Activated naive CD8-positive, alpha-beta T cell treated with anti-CD3 and anti-CD28 coated beads, Interleukin-2, amount 10 ng/mL, durations not matched to agents 7 days and 5 days (primary cell): ENCODE measurements at regions not wholly inside any gene's neighbourhood (a gene's known extent, or its start where the extent isn't known, plus 50 kb on each side); places are given as distances from the start of the nearest gene placed in this dataset.
"Not testable (repeated sequence)": the region's sequence is repeated elsewhere in the genome, so short reads cannot be mapped to it uniquely, and the experiment has no call there.

Experiments used
- ATAC-seq: fragments of 150-1000 bp; cut with Tn5 transposase; one replicate; pipeline ENCODE4 v1.10.0; 2021; ENCODE audit warnings: low read depth, moderate library complexity
- POLR2A ChIA-PET: fragments of 350-600 bp; sonication (Branson Sonifier 250); formaldehyde crosslinking; loops from one replicate; lab custom pipeline; 2021; ENCODE audit warnings: antibody characterized with exemption; lab: Charles Lee
- DNase-seq: peaks from one replicate; pipeline ENCODE4 v3.0.0; 2021
- H3K27ac Mint-ChIP-seq: one replicate; pipeline ENCODE4 v1.8.0; 2022; ENCODE audit warnings: mild to moderate bottlenecking, mixed read lengths
- H3K27me3 Mint-ChIP-seq: one replicate; pipeline ENCODE4 v1.8.0; 2022; ENCODE audit warnings: mild to moderate bottlenecking, moderate library complexity, mixed read lengths
- H3K36me3 Mint-ChIP-seq: one replicate; pipeline ENCODE4 v1.8.0; 2021; ENCODE audit warnings: mild to moderate bottlenecking, mixed read lengths
- H3K4me1 Mint-ChIP-seq: one replicate; pipeline ENCODE4 v1.8.0; 2021; ENCODE audit warnings: mixed read lengths
- H3K4me3 Mint-ChIP-seq: one replicate; pipeline ENCODE4 v1.8.0; 2022; ENCODE audit warnings: mild to moderate bottlenecking, moderate library complexity, mixed read lengths
- H3K9me3 Mint-ChIP-seq: one replicate; pipeline ENCODE4 v1.8.0; 2021; ENCODE audit warnings: mixed read lengths

DNA sequence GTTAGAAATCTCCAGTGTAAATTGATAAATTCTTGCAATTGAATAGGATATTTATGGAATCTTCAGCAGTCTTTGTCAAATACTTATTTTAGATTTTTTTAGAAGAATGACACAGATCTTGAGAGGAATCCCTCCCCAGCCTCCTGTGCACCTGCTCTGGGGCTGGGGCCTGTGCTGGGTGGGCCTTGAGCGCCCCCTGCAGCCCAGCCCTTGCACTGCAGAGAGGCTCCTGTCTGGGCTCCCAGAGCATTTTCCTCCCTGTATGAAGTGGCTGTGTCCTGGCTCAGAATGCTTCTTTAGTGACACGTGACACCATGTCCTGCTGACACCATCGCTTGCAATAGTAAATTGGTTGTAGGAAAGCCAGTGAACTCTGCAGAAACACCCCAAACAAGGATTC lies 98.7 kb downstream of the OR4M2 start:
- H3K27me3 Mint-ChIP-seq, DNase-seq, H3K27ac Mint-ChIP-seq, ATAC-seq, POLR2A ChIA-PET, H3K9me3 Mint-ChIP-seq, H3K4me1 Mint-ChIP-seq, H3K4me3 Mint-ChIP-seq, H3K36me3 Mint-ChIP-seq: not testable (repeated sequence)

DNA sequence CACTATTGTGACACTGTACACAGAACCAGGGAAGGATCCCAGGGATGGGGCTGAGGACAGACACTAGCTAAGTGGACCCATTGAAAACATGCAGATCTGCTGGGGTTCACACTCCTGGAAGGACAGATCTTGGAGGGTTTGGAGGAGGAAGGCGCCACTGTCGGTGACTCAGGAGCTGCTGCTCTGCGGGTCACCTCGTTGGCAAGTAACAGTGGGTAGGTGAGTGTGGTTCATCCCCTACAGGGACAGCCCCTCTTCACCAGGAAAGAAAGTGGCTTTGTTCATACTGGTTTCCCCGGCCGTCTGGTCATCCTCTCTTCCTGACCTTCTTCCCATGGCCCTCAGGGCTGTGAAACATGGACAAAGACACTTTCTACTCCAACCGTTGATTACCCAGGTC lies 100.3 kb downstream of the OR4M2 start:
- H3K27me3 Mint-ChIP-seq, POLR2A ChIA-PET, H3K27ac Mint-ChIP-seq, ATAC-seq, DNase-seq, H3K9me3 Mint-ChIP-seq, H3K4me1 Mint-ChIP-seq, H3K4me3 Mint-ChIP-seq, H3K36me3 Mint-ChIP-seq: not testable (repeated sequence)

DNA sequence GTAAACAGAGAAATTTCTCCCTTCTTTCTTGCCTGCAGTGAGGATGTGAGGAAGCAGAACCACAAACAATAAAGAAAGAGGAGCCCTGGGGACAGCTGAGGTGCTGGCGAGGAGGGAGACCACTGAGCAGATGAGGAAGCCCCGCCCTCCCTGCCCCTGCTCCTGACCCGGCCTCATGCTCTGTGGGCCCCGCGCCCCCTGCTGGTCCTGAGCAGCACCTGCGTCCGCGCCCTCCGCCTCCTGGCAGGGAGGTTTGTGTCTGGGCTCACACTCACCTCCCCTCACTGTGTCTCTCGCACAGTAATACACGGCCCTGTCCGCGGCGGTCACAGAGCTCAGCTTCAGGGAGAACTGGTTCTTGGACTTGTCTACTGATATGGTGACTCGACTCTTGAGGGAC lies 104.4 kb downstream of the OR4M2 start:
- H3K27me3 Mint-ChIP-seq, result not testable (repeated sequence)

DNA sequence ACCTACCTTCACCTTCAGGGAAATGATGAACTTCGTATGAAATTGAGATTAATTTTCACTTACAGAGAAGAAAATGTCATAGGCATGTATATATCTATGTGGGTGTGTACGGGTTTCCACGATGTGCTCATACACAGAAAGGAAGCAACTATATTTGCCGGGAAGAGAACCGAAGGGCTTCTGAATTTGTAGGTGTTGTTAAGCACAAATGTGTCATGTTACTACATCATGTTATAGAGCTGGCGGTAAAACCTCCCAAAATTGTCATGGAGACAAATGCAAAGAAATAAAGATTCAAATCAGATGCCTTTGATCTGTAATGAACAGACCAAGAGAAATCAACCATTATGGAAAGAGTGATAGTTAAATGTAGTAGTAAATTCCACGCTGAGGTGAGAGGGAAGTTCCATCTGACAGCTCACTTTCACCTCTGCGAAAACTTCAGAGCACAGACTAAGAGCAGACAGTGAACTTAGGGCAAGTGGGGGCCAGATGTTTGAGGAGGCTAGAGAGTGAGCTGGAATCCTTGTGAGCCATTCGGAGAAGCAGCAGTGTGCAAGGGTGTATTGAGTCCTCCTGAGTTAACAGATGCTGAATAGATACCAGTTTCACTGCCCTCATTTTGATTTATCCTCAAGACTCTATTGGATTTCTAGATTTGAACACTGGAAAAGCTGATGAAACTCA lies 106.7 kb downstream of the OR4M2 start:
- H3K27ac Mint-ChIP-seq, DNase-seq, H3K4me1 Mint-ChIP-seq, ATAC-seq, POLR2A ChIA-PET, H3K4me3 Mint-ChIP-seq, H3K27me3 Mint-ChIP-seq, H3K36me3 Mint-ChIP-seq, H3K9me3 Mint-ChIP-seq: not testable (repeated sequence)

More for the DNA sequence above, 104.4 kb downstream of the OR4M2 start:
- H3K4me1 Mint-ChIP-seq, ATAC-seq, H3K27ac Mint-ChIP-seq, H3K4me3 Mint-ChIP-seq, H3K9me3 Mint-ChIP-seq, POLR2A ChIA-PET, DNase-seq, H3K36me3 Mint-ChIP-seq: not testable (repeated sequence)

DNA sequence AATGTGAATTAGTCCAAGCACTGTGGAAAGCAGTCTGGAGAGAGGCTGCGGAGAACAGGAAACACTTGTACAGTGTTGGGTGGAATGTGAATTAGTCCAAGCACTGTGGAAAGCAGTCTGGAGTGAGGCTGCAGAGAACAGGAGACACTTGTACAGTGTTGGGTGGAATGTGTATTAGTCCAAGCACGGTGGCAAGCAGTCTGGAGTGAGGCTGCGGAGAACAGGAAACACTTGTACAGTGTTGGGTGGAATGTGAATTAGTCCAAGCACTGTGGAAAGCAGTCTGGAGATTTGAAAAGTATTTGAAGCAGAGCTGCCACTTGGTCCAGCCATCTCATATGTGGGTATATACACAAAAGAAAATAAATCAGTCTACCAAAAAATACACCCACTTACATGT lies 111.5 kb downstream of the OR4M2 start:
- H3K27me3 Mint-ChIP-seq, H3K36me3 Mint-ChIP-seq, H3K27ac Mint-ChIP-seq, DNase-seq, POLR2A ChIA-PET, H3K9me3 Mint-ChIP-seq, H3K4me3 Mint-ChIP-seq, H3K4me1 Mint-ChIP-seq, ATAC-seq: not testable (repeated sequence)

DNA sequence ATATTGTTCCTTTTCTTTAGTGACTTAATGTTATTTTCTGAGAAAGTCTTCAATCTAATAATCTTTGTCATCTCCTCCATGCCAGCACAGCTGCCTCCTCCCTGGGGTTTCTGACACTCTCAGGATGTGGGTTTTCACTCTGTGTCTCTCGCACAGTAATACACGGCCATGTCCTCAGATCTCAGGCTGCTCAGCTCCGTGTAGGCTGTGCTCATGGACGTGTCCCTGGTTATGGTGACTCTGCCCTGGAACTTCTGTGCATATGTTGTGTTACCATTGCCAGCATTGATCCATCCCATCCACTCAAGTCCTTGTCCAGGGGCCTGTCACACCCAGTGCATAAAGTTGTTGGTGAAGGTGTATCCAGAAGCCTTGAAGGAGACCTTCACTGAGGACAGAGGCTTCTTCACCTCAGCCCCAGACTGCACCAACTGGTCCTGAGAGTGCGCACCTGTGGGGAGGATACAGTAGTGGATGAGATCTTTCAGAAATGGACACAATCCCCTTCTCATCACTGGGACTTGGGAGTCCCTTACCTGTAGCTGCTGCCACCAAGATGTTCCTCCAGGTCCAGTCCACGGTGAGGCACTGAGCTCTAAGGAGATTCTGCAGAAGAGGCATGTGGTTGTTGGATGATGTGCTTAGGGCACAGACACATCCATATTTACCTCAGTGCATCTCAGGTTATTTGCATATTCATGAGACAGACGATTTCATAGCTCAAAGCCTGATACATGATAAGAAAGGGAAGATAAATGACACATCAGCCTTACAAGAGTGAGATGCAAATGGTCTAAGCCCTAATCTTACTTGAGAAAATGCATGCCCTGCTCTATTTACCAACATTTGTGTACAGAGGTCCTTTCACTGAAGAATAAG lies 114.7 kb downstream of the OR4M2 start:
- peak; percentile 89 for ATAC-seq
- H3K4me1 Mint-ChIP-seq, H3K27me3 Mint-ChIP-seq, POLR2A ChIA-PET, H3K9me3 Mint-ChIP-seq, H3K27ac Mint-ChIP-seq, DNase-seq, H3K4me3 Mint-ChIP-seq, H3K36me3 Mint-ChIP-seq: not testable (repeated sequence)

DNA sequence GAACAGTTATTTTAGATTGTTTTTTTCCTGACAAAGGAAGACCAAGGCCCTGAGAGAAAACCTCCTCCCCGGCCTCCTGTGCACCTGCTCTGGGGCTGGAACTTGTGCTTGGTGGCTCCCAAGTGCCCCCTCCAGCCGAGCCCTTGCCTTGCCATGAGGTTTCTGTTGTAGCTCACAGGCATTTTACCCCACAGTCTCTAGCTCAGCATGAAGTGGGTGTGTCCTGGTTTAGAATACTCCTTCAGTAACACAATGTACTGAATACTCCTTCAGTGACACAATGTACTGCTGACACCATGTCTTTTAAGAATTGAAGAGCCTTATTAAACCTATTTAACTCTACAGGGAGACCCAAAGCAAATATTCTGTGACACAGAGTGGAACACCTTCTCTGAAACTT lies 116.1 kb downstream of the OR4M2 start:
- H3K36me3 Mint-ChIP-seq, ATAC-seq, H3K4me1 Mint-ChIP-seq, H3K4me3 Mint-ChIP-seq, DNase-seq, H3K9me3 Mint-ChIP-seq, H3K27ac Mint-ChIP-seq, POLR2A ChIA-PET, H3K27me3 Mint-ChIP-seq: not testable (repeated sequence)

DNA sequence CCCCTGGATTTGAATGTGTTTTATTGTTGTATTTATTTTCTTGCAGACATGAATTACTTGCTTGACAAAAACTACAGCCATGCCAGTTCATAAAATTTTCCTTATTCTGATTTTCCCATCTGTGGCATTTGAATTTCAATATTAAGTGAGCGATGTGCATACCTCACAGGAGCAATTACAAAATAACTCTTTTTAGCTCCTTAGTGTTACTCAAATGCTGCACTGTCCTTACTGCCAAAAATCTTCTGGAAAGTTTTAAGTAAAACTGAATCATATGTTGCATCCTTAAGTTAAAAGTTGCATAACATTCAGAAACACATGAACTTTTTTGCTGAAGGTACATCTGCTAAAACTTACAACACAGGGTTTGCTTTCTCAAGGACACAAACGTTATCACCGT lies 120.1 kb downstream of the OR4M2 start:
- H3K9me3 Mint-ChIP-seq, POLR2A ChIA-PET, H3K4me1 Mint-ChIP-seq, H3K4me3 Mint-ChIP-seq, H3K27ac Mint-ChIP-seq, H3K36me3 Mint-ChIP-seq, ATAC-seq, H3K27me3 Mint-ChIP-seq, DNase-seq: not testable (repeated sequence)

DNA sequence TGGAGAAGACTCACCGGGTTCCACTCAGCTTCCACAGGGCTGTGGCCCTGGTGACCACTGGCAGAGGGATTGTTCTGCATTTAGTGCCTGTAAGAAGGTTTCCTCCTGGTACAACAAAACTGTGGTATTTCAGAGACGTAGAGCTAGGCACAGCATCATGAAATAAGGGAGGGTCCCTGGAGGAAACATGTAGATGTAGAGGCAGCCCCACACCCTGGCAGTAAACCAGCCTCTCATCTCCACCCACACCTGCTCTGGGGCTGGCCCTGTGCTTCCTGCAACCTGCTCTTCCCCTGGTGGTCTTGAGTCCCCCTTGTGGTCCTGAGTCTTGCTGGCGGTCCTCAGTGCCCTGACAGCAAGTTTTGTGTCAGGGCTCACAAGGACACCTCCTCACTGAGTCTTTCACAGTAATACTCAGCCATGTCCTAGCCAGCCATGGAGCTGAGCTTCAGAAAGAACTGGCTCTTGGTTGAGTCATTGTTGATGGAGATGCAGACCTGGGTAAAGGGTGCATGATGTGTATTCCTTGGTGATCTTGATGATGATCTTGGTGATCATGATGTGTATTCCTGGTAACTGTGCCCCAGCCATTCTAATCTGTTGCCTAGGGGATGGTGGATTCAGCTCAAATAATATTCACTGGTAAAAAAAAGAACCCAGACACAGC lies 121.8 kb downstream of the OR4M2 start:
- POLR2A ChIA-PET, DNase-seq, ATAC-seq, H3K27me3 Mint-ChIP-seq, H3K4me3 Mint-ChIP-seq, H3K4me1 Mint-ChIP-seq, H3K27ac Mint-ChIP-seq, H3K9me3 Mint-ChIP-seq, H3K36me3 Mint-ChIP-seq: not testable (repeated sequence)

DNA sequence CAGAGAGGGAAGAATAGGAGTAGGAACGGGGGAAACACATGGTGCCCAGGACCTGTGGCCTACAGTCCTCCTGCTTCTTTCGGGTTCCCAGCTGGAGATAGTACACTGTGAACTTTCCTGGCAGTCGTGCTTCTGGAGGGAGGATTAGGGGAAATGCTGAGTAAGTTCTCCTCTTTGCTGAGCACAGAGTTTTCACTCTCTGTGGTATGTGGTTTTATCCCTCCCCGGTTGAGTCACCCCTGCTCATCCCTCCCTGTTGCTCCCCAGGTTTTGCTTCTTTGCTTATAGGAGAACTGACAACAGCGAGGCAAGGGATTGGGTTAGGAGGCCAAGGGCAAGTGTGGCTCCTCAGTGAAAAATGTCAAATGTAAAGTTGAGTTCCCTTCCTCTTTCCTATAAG lies 122.9 kb downstream of the OR4M2 start:
- POLR2A ChIA-PET, ATAC-seq, H3K4me1 Mint-ChIP-seq, H3K27me3 Mint-ChIP-seq, H3K9me3 Mint-ChIP-seq, H3K27ac Mint-ChIP-seq, H3K4me3 Mint-ChIP-seq, H3K36me3 Mint-ChIP-seq, DNase-seq: not testable (repeated sequence)

DNA sequence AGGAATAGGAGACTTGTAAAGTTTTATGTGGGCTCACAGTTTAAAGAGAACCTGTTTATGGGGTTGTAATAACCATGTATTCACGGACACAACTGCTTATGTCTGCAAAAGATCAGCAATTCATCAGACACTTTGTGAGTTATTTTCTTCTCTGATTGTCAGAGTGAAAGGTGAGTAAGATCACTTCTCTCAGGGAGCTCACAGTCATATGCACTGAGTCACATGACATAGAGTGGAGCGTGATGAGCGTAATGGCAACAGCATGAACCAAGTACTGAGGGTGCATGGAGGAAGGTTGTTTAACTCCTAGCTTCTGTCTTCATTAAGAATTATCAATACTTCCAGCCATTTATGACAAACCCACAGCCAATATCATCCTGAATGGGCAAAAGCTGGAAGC lies 128.8 kb downstream of the OR4M2 start:
- H3K36me3 Mint-ChIP-seq, H3K9me3 Mint-ChIP-seq, H3K27ac Mint-ChIP-seq, POLR2A ChIA-PET, H3K4me1 Mint-ChIP-seq, H3K4me3 Mint-ChIP-seq, ATAC-seq, H3K27me3 Mint-ChIP-seq, DNase-seq: not testable (repeated sequence)

DNA sequence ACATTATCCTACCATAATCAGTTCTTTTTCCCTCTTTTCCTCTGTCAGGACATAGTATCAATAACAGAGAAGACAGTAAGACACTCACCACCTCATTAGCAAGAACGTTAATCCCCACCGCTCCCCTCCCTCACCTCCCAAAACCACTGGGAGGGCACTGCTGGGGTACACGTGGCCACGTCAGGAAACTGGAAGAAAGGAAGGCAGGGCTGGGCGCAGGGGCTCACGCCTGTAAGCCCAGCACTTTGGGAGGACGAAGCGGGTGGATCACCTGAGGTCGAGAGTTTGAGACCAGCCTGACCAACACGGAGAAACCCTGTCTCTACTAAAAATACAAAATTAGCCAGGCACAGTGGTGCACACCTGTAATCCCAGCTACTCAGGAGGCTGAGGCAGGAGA lies 142.3 kb downstream of the OR4M2 start:
- H3K9me3 Mint-ChIP-seq, POLR2A ChIA-PET, H3K4me3 Mint-ChIP-seq, H3K36me3 Mint-ChIP-seq, ATAC-seq: not testable (repeated sequence)
- Mint-ChIP-seq H3K27me3 (peaks cover 11% of the 10 kb centered on the region), H3K27ac (peak overlapping the region; percentile 96), H3K4me1 (peaks cover 27% of the 10 kb centered on the region)
- DNase-seq, result peak; percentile 34

DNA sequence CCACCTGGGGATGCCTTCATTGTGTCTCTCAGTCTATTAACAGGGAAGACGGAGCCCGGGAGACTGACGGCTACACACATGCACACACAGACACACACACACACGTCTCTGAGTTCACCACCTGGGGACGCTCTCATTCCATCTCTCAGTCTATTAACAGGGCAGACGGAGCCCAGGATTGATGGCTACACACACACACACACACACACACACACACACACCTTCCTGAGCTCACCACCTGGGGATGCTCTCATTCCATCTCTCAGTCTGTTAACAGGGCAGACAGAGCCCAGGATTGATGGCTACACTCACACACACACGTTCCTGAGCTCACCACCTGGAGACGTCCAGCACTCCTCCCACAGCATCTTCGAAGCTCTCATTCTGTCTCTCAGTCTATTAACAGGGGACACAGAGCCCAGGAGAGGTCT lies 143.9 kb downstream of the OR4M2 start:
- ATAC-seq (no peak), DNase-seq (no peak)
- Mint-ChIP-seq H3K27ac (peak overlapping the region; percentile 50), H3K9me3 (no peaks in the 10 kb centered on the region), H3K27me3 (peaks cover 11% of the 10 kb centered on the region), H3K36me3 (no peaks in the 10 kb centered on the region), H3K4me1 (peaks cover 27% of the 10 kb centered on the region), H3K4me3 (no peak overlapping the region)
- POLR2A ChIA-PET, result interaction anchor here (0.6 to 1.2 kb wide), 3 partner anchors 47 to 1872 kb away, joined by 3 to 6 read pairs (median 4); no protein-coding TSS in a partner anchor
